Neural progenitor cell (in vitro differentiated cells): ENCODE measurements at regions not wholly inside any gene's neighbourhood (a gene's known extent, or its start where the extent isn't known, plus 50 kb on each side); places are given as distances from the start of the nearest gene placed in this dataset.

Experiments used
- DNase-seq: peaks from one replicate; pipeline ENCODE4 v3.0.0-alpha.2; 2016; ENCODE audit warnings: low spot score
- H2AFZ ChIP-seq: fragments of 200-600 bp; sonication (generic); replicated peaks from 2 replicates; pipeline ENCODE4 v1.6.1; 2016; ENCODE audit warnings: antibody characterized with exemption
- H3F3A ChIP-seq: fragments of 200-600 bp; sonication (generic); 2 replicates; pipeline ENCODE4 v1.6.1; 2016; ENCODE audit warnings: antibody characterized with exemption, low read depth
- H3K27ac ChIP-seq: fragments of 200-600 bp; sonication (generic); 2 replicates; pipeline ENCODE4 v1.5.1; 2016; ENCODE audit warnings: mild to moderate bottlenecking
- H3K27me3 ChIP-seq: fragments of 200-600 bp; sonication (generic); 2 replicates; pipeline ENCODE4 v1.6.1; 2016; ENCODE audit warnings: mild to moderate bottlenecking, moderate library complexity
- H3K36me3 ChIP-seq: fragments of 200-600 bp; sonication (generic); 2 replicates; pipeline ENCODE4 v1.5.1; 2016
- H3K4me1 ChIP-seq: fragments of 200-600 bp; sonication (generic); 2 replicates; pipeline ENCODE4 v1.6.1; 2016; ENCODE audit warnings: mixed run types
- H3K4me2 ChIP-seq: fragments of 200-600 bp; sonication (generic); 2 replicates; pipeline ENCODE4 v1.6.1; 2016
- H3K4me3 ChIP-seq: fragments of 200-600 bp; sonication (generic); 2 replicates; pipeline ENCODE4 v1.5.1; 2016
- H3K79me2 ChIP-seq: fragments of 200-600 bp; sonication (generic); 2 replicates; pipeline ENCODE4 v1.6.1; 2016; ENCODE audit warnings: low read depth
- H3K9ac ChIP-seq: fragments of 200-600 bp; sonication (generic); 2 replicates; pipeline ENCODE4 v1.6.1; 2016
- H3K9me3 ChIP-seq: fragments of 200-600 bp; sonication (generic); 2 replicates; pipeline ENCODE4 v1.5.1; 2016; ENCODE audit warnings: low read depth
- H4K20me1 ChIP-seq: fragments of 200-600 bp; sonication (generic); 2 replicates; pipeline ENCODE4 v1.6.1; 2016; ENCODE audit warnings: low read depth
- H3K27ac Mint-ChIP-seq: 3 replicates; pipeline ENCODE4 v1.8.0; 2021; ENCODE audit warnings: mixed read lengths
- H3K27me3 Mint-ChIP-seq: 2 replicates; pipeline ENCODE4 v1.8.0; 2022; ENCODE audit warnings: low read depth, mild to moderate bottlenecking, inconsistent platforms, moderate library complexity, mixed read lengths; ENCODE audit not compliant: insufficient read depth
- H3K36me3 Mint-ChIP-seq: 3 replicates; pipeline ENCODE4 v1.8.0; 2021; ENCODE audit warnings: mixed read lengths
- H3K4me1 Mint-ChIP-seq: 3 replicates; pipeline ENCODE4 v1.8.0; 2021; ENCODE audit warnings: mixed read lengths
- H3K4me3 Mint-ChIP-seq: 3 replicates; pipeline ENCODE4 v1.8.0; 2021; ENCODE audit warnings: mild to moderate bottlenecking, moderate library complexity, mixed read lengths
- H3K9me3 Mint-ChIP-seq: 3 replicates; pipeline ENCODE4 v1.8.0; 2020; ENCODE audit warnings: mixed read lengths
- CTCF ChIP-seq: fragments of 200-600 bp; sonication (generic); IDR thresholded peaks from 2 replicates; pipeline ENCODE4 v1.5.1; 2017; ENCODE audit warnings: antibody characterized with exemption, mild to moderate bottlenecking
- EZH2 ChIP-seq: fragments of 200-600 bp; sonication (generic); IDR thresholded peaks from 2 replicates; pipeline ENCODE4 v1.6.1; 2017; ENCODE audit warnings: antibody characterized with exemption, mild to moderate bottlenecking, moderate library complexity
- EZH2phosphoT487 ChIP-seq: fragments of 200-600 bp; sonication (generic); IDR thresholded peaks from 2 replicates; pipeline ENCODE4 v1.6.1; 2017; ENCODE audit warnings: antibody characterized with exemption

DNA sequence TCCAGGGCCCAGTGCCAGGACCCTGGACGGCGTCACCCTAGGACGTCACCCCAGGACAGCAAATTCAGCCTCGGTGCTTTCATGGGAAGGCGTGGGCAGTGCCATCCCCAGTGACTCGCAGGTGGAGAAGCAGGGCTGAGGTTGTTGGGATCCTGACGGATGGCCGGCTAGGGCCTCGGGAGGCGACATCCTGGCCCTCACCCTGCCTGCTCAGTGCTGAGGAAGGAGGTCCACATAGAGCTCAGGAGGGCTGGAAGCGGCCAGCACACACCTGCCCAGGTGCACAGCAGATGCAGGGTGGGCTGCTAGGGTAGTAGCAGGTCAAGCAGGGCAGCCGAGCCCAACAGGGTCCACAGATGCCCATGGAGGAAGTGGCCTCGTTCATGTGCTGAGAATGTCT is 482.0 kb upstream of the SALL3 start:
- Histone ChIP-seq H3K4me3 (no peak overlapping the region), H3K9ac (no peak overlapping the region), H3K79me2 (no peaks in the 10 kb centered on the region), H4K20me1 (no peaks in the 10 kb centered on the region), H3K4me2 (no peak overlapping the region), H3F3A (no peaks in the 10 kb centered on the region), H3K36me3 (peaks cover 5% of the 10 kb centered on the region), H3K27me3 (no peaks in the 10 kb centered on the region), H3K9me3 (no peaks in the 10 kb centered on the region), H3K4me1 (no peaks in the 10 kb centered on the region), H3K27ac (no peak overlapping the region), H2AFZ (no peak overlapping the region)
- peaks cover 2% of the 10 kb centered on the region for H3K27me3 Mint-ChIP-seq
- DNase-seq: no peak
- H3K9me3 Mint-ChIP-seq: peaks cover 4% of the 10 kb centered on the region
- no peak overlapping the region for H3K27ac Mint-ChIP-seq
- no peak overlapping the region for H3K4me3 Mint-ChIP-seq
- TF ChIP-seq EZH2: no peak
- no peak for TF ChIP-seq CTCF
- TF ChIP-seq EZH2phosphoT487: no peak
- H3K4me1 Mint-ChIP-seq: no peaks in the 10 kb centered on the region
- H3K36me3 Mint-ChIP-seq: no peaks in the 10 kb centered on the region

DNA sequence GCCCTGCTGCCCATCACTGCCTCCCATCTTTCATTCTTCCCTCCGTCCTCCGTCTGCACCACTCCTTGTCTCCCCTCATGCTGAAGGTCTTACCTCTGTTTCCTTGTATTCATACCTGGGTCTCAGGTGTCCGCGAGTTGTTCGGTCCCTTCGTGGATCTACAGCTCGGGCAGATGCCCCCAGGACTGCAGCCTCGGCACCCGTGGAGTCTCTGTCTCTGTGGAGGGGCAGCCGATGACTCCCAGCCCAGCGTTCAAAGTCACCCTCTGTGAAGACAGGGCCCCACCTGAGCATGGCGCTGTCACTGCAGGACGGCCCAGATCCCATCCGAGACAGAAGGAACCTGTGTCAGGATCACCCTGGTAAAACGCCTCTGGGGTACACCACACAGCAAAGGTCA is 480.0 kb upstream of the SALL3 start:
- Histone ChIP-seq H3K4me1 (no peaks in the 10 kb centered on the region), H3K4me2 (no peak overlapping the region), H3K79me2 (no peaks in the 10 kb centered on the region), H3F3A (no peaks in the 10 kb centered on the region), H3K4me3 (no peak overlapping the region), H3K9me3 (no peaks in the 10 kb centered on the region), H3K27me3 (no peaks in the 10 kb centered on the region), H2AFZ (no peak overlapping the region), H4K20me1 (no peaks in the 10 kb centered on the region), H3K27ac (no peak overlapping the region), H3K9ac (no peak overlapping the region), H3K36me3 (peaks cover 5% of the 10 kb centered on the region)
- DNase-seq: no peak
- Mint-ChIP-seq H3K4me3 (no peak overlapping the region), H3K27me3 (peaks cover 9% of the 10 kb centered on the region), H3K27ac (no peak overlapping the region), H3K9me3 (peaks cover 10% of the 10 kb centered on the region), H3K36me3 (no peaks in the 10 kb centered on the region), H3K4me1 (peaks cover 3% of the 10 kb centered on the region)
- TF ChIP-seq CTCF (no peak), EZH2phosphoT487 (no peak), EZH2 (no peak)

- no peak overlapping the region for H3K9ac ChIP-seq
- H3K4me3 ChIP-seq: no peak overlapping the region
- H3K4me3 Mint-ChIP-seq: no peak overlapping the region
- no peaks in the 10 kb centered on the region for H3K36me3 Mint-ChIP-seq
- H2AFZ ChIP-seq: no peak overlapping the region
- no peak overlapping the region for H3K27ac ChIP-seq
- H3K4me1 ChIP-seq: peaks cover 4% of the 10 kb centered on the region
- no peaks in the 10 kb centered on the region for H3K79me2 ChIP-seq
- H3K4me2 ChIP-seq: no peak overlapping the region
- peaks cover 10% of the 10 kb centered on the region for H3K27me3 Mint-ChIP-seq
- H3K27ac Mint-ChIP-seq: no peak overlapping the region
- H3K36me3 ChIP-seq: peaks cover 5% of the 10 kb centered on the region
- no peaks in the 10 kb centered on the region for H4K20me1 ChIP-seq
- no peak for TF ChIP-seq EZH2
- peaks cover 12% of the 10 kb centered on the region for H3K4me1 Mint-ChIP-seq
- no peaks in the 10 kb centered on the region for H3K9me3 ChIP-seq
- H3K9me3 Mint-ChIP-seq: peaks cover 10% of the 10 kb centered on the region
- no peak for DNase-seq
- H3K27me3 ChIP-seq: no peaks in the 10 kb centered on the region
- no peaks in the 10 kb centered on the region for H3F3A ChIP-seq
Measured at GRCh38 chr18:78501251-78501650, 478.4 kb upstream of the SALL3 start.

DNA sequence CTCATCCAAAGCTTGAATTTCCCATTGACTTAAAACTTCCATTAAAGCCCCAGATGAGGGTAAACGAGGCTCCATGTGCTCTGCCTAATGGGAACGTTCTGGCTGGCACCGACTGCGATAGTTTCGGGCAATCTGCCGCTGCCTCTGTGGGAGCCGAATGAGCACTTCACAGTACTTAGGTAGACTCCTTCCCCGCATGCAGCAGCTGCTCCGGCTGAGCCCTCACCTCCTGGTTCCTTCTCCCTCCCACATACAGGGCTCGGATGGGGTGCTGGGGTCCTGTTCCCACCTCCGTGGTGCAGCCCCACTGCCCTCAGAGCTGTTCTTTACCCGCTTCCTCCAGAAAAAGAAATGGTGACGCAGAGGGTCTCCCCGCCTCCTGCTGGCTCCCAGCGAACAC is 476.5 kb upstream of the SALL3 start:
- no peak for DNase-seq
- peaks cover 29% of the 10 kb centered on the region for H3K4me1 Mint-ChIP-seq
- no peaks in the 10 kb centered on the region for H3K79me2 ChIP-seq
- no peak overlapping the region for H2AFZ ChIP-seq
- no peaks in the 10 kb centered on the region for H3F3A ChIP-seq
- H3K4me1 ChIP-seq: peaks cover 9% of the 10 kb centered on the region
- TF ChIP-seq CTCF: no peak
- TF ChIP-seq EZH2phosphoT487: no peak
- TF ChIP-seq EZH2: no peak
- H3K4me3 ChIP-seq: no peak overlapping the region
- peaks cover 13% of the 10 kb centered on the region for H3K9me3 Mint-ChIP-seq
- H3K27me3 ChIP-seq: no peaks in the 10 kb centered on the region
- no peaks in the 10 kb centered on the region for H3K36me3 ChIP-seq
- no peak overlapping the region for H3K27ac Mint-ChIP-seq
- H3K4me2 ChIP-seq: no peak overlapping the region
- H3K27ac ChIP-seq: no peak overlapping the region
- H3K9me3 ChIP-seq: no peaks in the 10 kb centered on the region
- H3K36me3 Mint-ChIP-seq: no peaks in the 10 kb centered on the region
- no peaks in the 10 kb centered on the region for H4K20me1 ChIP-seq
- peaks cover 14% of the 10 kb centered on the region for H3K27me3 Mint-ChIP-seq
- no peak overlapping the region for H3K4me3 Mint-ChIP-seq
- H3K9ac ChIP-seq: no peak overlapping the region
